CD4-positive, alpha-beta T cell (primary cell): ENCODE measurements at regions not wholly inside any gene's neighbourhood (a gene's known extent, or its start where the extent isn't known, plus 50 kb on each side); places are given as distances from the start of the nearest gene placed in this dataset.

Source experiments
- ATAC-seq: fragments of 200-7000 bp; cut with Tn5 transposase; one replicate; pipeline ENCODE4 v1.10.0; 2022; ENCODE audit warnings: mild to moderate bottlenecking; ENCODE audit not compliant: poor library complexity
- CTCF ChIA-PET: fragments of 350-600 bp; sonication (Branson Sonifier 250); formaldehyde crosslinking; loops from one replicate; lab custom pipeline; 2021; ENCODE audit warnings: antibody characterized with exemption, inconsistent platforms; lab: Charles Lee
- POLR2A ChIA-PET: fragments of 350-600 bp; sonication (Branson Sonifier 250); formaldehyde crosslinking; loops from one replicate; lab custom pipeline; 2021; ENCODE audit warnings: antibody characterized with exemption, inconsistent platforms; lab: Charles Lee
- DNase-seq, 14 experiments: peaks; one replicate each; pipeline ENCODE4 v3.0.0-alpha.2; 2013 to 2020; ENCODE audit warnings: mixed read lengths in 2 of 14
- H3K27ac ChIP-seq, 2 donors: one replicate each; pipeline versions ENCODE4 v1.5.1 to v1.7.0; 2013; ENCODE audit warnings: low read length in 2 of 2, low read depth in 1 of 2, mild to moderate bottlenecking in 1 of 2
- H3K27me3 ChIP-seq, 2 experiments: 1 replicate in 1 of 2; 2 replicates in 1 of 2; pipeline versions ENCODE4 v1.6.1 to v1.7.0; 2013; ENCODE audit warnings: low read length in 2 of 2, control low read depth in 1 of 2, mild to moderate bottlenecking in 1 of 2, moderate library complexity in 1 of 2; ENCODE audit not compliant: insufficient read depth in 2 of 2, control insufficient read depth in 1 of 2
- H3K36me3 ChIP-seq: one replicate; pipeline ENCODE4 v1.6.1; 2013; ENCODE audit warnings: low read length, control low read depth; ENCODE audit not compliant: insufficient read depth
- H3K4me1 ChIP-seq: one replicate; pipeline ENCODE4 v1.6.1; 2013; ENCODE audit warnings: low read length, control low read depth; ENCODE audit not compliant: insufficient read depth
- H3K4me3 ChIP-seq: one replicate; pipeline ENCODE4 v1.5.1; 2013; ENCODE audit warnings: mild to moderate bottlenecking, low read length, moderate library complexity
- H3K9me3 ChIP-seq, 2 experiments: 1 replicate in 1 of 2; 2 replicates in 1 of 2; pipeline versions ENCODE4 v1.6.1 to v1.7.0; 2013; ENCODE audit warnings: low read length in 2 of 2, mild to moderate bottlenecking in 2 of 2, control low read depth in 1 of 2, moderate library complexity in 1 of 2; ENCODE audit not compliant: control insufficient read depth in 1 of 2, insufficient read depth in 1 of 2
- H3K27ac Mint-ChIP-seq: one replicate; pipeline ENCODE4 v1.8.0; 2020; ENCODE audit warnings: mixed read lengths
- H3K27me3 Mint-ChIP-seq: one replicate; pipeline ENCODE4 v1.8.0; 2021; ENCODE audit warnings: mixed read lengths
- H3K36me3 Mint-ChIP-seq: one replicate; pipeline ENCODE4 v1.8.0; 2021; ENCODE audit warnings: low read depth, mixed read lengths
- H3K4me1 Mint-ChIP-seq: one replicate; pipeline ENCODE4 v1.8.0; 2021; ENCODE audit warnings: low read depth, mixed read lengths
- H3K4me3 Mint-ChIP-seq: one replicate; pipeline ENCODE4 v1.8.0; 2020; ENCODE audit warnings: mild to moderate bottlenecking, mixed read lengths
- H3K9me3 Mint-ChIP-seq: one replicate; pipeline ENCODE4 v1.8.0; 2020; ENCODE audit warnings: mixed read lengths
- CTCF ChIP-seq: fragments of 200-600 bp; IDR thresholded peaks from one replicate; pipeline ENCODE4 v1.8.0; 2022; ENCODE audit warnings: antibody characterized with exemption, mild to moderate bottlenecking
- intact Hi-C, 2 experiments: fragments of 100-400 bp; cut with DNase I in 1 of 2; cut with micrococcal nuclease in 1 of 2; formaldehyde crosslinking; loops; one replicate each; pipeline versions ENCODE4 v1.15.1 to v1.9.0; 2023 to 2025; cut with DNase I, micrococcal nuclease

GRCh38 chr3:124117486-124117885 is 125.6 kb upstream of the ROPN1 start:
- CTCF ChIA-PET: no interaction called here
- ATAC-seq (no peak), DNase-seq (no peak)
- no peaks in the 10 kb centered on the region for H3K9me3 Mint-ChIP-seq
- H3K36me3 Mint-ChIP-seq: no peaks in the 10 kb centered on the region
- H3K27me3 Mint-ChIP-seq: peaks cover 32% of the 10 kb centered on the region
- intact Hi-C loops: no loop called here
- Histone ChIP-seq H3K4me3 (no peak overlapping the region), H3K27me3 (peaks cover 0 to 4% of the 10 kb centered on the region in 2 experiments), H3K9me3 (no peaks in the 10 kb centered on the region), H3K4me1 (no peaks in the 10 kb centered on the region), H3K36me3 (no peaks in the 10 kb centered on the region), H3K27ac (no peak overlapping the region)
- TF ChIP-seq CTCF: no peak
- no peak overlapping the region for H3K4me3 Mint-ChIP-seq
- H3K27ac Mint-ChIP-seq: no peak overlapping the region
- no peaks in the 10 kb centered on the region for H3K4me1 Mint-ChIP-seq
- POLR2A ChIA-PET: no interaction called here

GRCh38 chr3:124118397-124118796 is 126.5 kb upstream of the ROPN1 start:
- Histone ChIP-seq H3K27me3 (peaks cover 0 to 4% of the 10 kb centered on the region in 2 experiments), H3K4me3 (no peak overlapping the region), H3K9me3 (no peaks in the 10 kb centered on the region), H3K4me1 (no peaks in the 10 kb centered on the region), H3K36me3 (no peaks in the 10 kb centered on the region), H3K27ac (no peak overlapping the region)
- no peak overlapping the region for H3K4me3 Mint-ChIP-seq
- no peaks in the 10 kb centered on the region for H3K36me3 Mint-ChIP-seq
- DNase-seq (no peak), ATAC-seq (no peak)
- no peak for TF ChIP-seq CTCF
- H3K9me3 Mint-ChIP-seq: no peaks in the 10 kb centered on the region
- H3K27ac Mint-ChIP-seq: no peak overlapping the region
- H3K4me1 Mint-ChIP-seq: no peaks in the 10 kb centered on the region
- ChIA-PET CTCF (no interaction called here), POLR2A (no interaction called here)
- peaks cover 24% of the 10 kb centered on the region for H3K27me3 Mint-ChIP-seq
- intact Hi-C loops: no loop called here

- H3K27ac Mint-ChIP-seq: no peak overlapping the region
Observed at GRCh38 chr3:124119056-124119716, 127.3 kb upstream of the ROPN1 start.

More at GRCh38 chr3:124119056-124119716, 127.3 kb upstream of the ROPN1 start:
- peaks cover 24% of the 10 kb centered on the region for H3K27me3 Mint-ChIP-seq
- Histone ChIP-seq H3K27me3 (peaks cover 0 to 4% of the 10 kb centered on the region in 2 experiments), H3K9me3 (no peaks in the 10 kb centered on the region), H3K4me1 (no peaks in the 10 kb centered on the region), H3K36me3 (no peaks in the 10 kb centered on the region), H3K4me3 (no peak overlapping the region), H3K27ac (no peak overlapping the region)
- H3K36me3 Mint-ChIP-seq: no peaks in the 10 kb centered on the region
- H3K4me1 Mint-ChIP-seq: no peaks in the 10 kb centered on the region
- ChIA-PET POLR2A (no interaction called here), CTCF (no interaction called here)
- ATAC-seq (no peak), DNase-seq (no peak)
- no peaks in the 10 kb centered on the region for H3K9me3 Mint-ChIP-seq
- TF ChIP-seq CTCF: no peak
- no peak overlapping the region for H3K4me3 Mint-ChIP-seq
- intact Hi-C loops: no loop called here
